Neural progenitor cell (in vitro differentiated cells): ENCODE measurements at regions not wholly inside any gene's neighbourhood (a gene's known extent, or its start where the extent isn't known, plus 50 kb on each side); places are given as distances from the start of the nearest gene placed in this dataset.
"Not testable (repeated sequence)": the region's sequence is repeated elsewhere in the genome, so short reads cannot be mapped to it uniquely, and the experiment has no call there.

ENCODE experiments used
- DNase-seq: peaks from one replicate; pipeline ENCODE4 v3.0.0-alpha.2; 2016; ENCODE audit warnings: low spot score
- H2AFZ ChIP-seq: fragments of 200-600 bp; sonication (generic); replicated peaks from 2 replicates; pipeline ENCODE4 v1.6.1; 2016; ENCODE audit warnings: antibody characterized with exemption
- H3F3A ChIP-seq: fragments of 200-600 bp; sonication (generic); 2 replicates; pipeline ENCODE4 v1.6.1; 2016; ENCODE audit warnings: antibody characterized with exemption, low read depth
- H3K27ac ChIP-seq: fragments of 200-600 bp; sonication (generic); 2 replicates; pipeline ENCODE4 v1.5.1; 2016; ENCODE audit warnings: mild to moderate bottlenecking
- H3K27me3 ChIP-seq: fragments of 200-600 bp; sonication (generic); 2 replicates; pipeline ENCODE4 v1.6.1; 2016; ENCODE audit warnings: mild to moderate bottlenecking, moderate library complexity
- H3K36me3 ChIP-seq: fragments of 200-600 bp; sonication (generic); 2 replicates; pipeline ENCODE4 v1.5.1; 2016
- H3K4me1 ChIP-seq: fragments of 200-600 bp; sonication (generic); 2 replicates; pipeline ENCODE4 v1.6.1; 2016; ENCODE audit warnings: mixed run types
- H3K4me2 ChIP-seq: fragments of 200-600 bp; sonication (generic); 2 replicates; pipeline ENCODE4 v1.6.1; 2016
- H3K4me3 ChIP-seq: fragments of 200-600 bp; sonication (generic); 2 replicates; pipeline ENCODE4 v1.5.1; 2016
- H3K79me2 ChIP-seq: fragments of 200-600 bp; sonication (generic); 2 replicates; pipeline ENCODE4 v1.6.1; 2016; ENCODE audit warnings: low read depth
- H3K9ac ChIP-seq: fragments of 200-600 bp; sonication (generic); 2 replicates; pipeline ENCODE4 v1.6.1; 2016
- H3K9me3 ChIP-seq: fragments of 200-600 bp; sonication (generic); 2 replicates; pipeline ENCODE4 v1.5.1; 2016; ENCODE audit warnings: low read depth
- H4K20me1 ChIP-seq: fragments of 200-600 bp; sonication (generic); 2 replicates; pipeline ENCODE4 v1.6.1; 2016; ENCODE audit warnings: low read depth
- H3K27ac Mint-ChIP-seq: 3 replicates; pipeline ENCODE4 v1.8.0; 2021; ENCODE audit warnings: mixed read lengths
- H3K27me3 Mint-ChIP-seq: 2 replicates; pipeline ENCODE4 v1.8.0; 2022; ENCODE audit warnings: low read depth, mild to moderate bottlenecking, inconsistent platforms, moderate library complexity, mixed read lengths; ENCODE audit not compliant: insufficient read depth
- H3K36me3 Mint-ChIP-seq: 3 replicates; pipeline ENCODE4 v1.8.0; 2021; ENCODE audit warnings: mixed read lengths
- H3K4me1 Mint-ChIP-seq: 3 replicates; pipeline ENCODE4 v1.8.0; 2021; ENCODE audit warnings: mixed read lengths
- H3K4me3 Mint-ChIP-seq: 3 replicates; pipeline ENCODE4 v1.8.0; 2021; ENCODE audit warnings: mild to moderate bottlenecking, moderate library complexity, mixed read lengths
- H3K9me3 Mint-ChIP-seq: 3 replicates; pipeline ENCODE4 v1.8.0; 2020; ENCODE audit warnings: mixed read lengths

- not testable (repeated sequence) for H3K9me3 Mint-ChIP-seq, H3K4me1 ChIP-seq, DNase-seq, H2AFZ ChIP-seq, H3F3A ChIP-seq, H3K4me2 ChIP-seq, H3K4me1 Mint-ChIP-seq, H3K4me3 ChIP-seq, H3K27me3 Mint-ChIP-seq, H3K79me2 ChIP-seq, H3K36me3 Mint-ChIP-seq, H3K27ac Mint-ChIP-seq, H3K36me3 ChIP-seq, H4K20me1 ChIP-seq, H3K27ac ChIP-seq, H3K9ac ChIP-seq, H3K27me3 ChIP-seq, H3K9me3 ChIP-seq, H3K4me3 Mint-ChIP-seq
These were observed 342.7 kb downstream of the KLF13 start for GRCh38 chr15:31669158-31669908.

DNA sequence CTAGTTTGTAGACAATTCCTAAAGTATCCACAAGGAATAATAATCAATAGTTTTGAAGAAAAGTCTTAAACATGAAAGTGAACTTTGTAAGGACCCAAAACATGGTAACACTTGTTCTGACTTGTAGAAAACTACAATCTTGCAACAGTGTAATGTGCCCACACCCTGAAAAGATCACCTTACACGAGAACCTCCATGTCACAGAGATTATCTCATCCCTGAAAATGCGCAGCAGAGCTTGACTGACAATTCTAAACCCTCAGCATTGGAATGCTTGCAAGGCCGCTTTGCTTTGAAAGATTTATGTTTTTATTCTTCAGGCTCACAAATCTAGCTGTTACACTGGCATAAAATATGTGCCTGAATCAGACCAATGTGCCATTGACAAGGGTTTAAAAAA, 346.6 kb downstream of the KLF13 start:
- not testable (repeated sequence) for H3K27ac ChIP-seq, H3K4me1 Mint-ChIP-seq, H3K4me2 ChIP-seq, H4K20me1 ChIP-seq, H3K9me3 Mint-ChIP-seq, DNase-seq, H3K36me3 Mint-ChIP-seq, H3K27me3 Mint-ChIP-seq, H3K9me3 ChIP-seq, H2AFZ ChIP-seq, H3K4me3 Mint-ChIP-seq, H3K4me1 ChIP-seq, H3F3A ChIP-seq, H3K79me2 ChIP-seq, H3K27me3 ChIP-seq, H3K9ac ChIP-seq, H3K36me3 ChIP-seq, H3K27ac Mint-ChIP-seq, H3K4me3 ChIP-seq

- not testable (repeated sequence) for H3K4me3 ChIP-seq, H2AFZ ChIP-seq, H3K9me3 ChIP-seq, H3K36me3 ChIP-seq, H3K4me1 ChIP-seq, H3K4me2 ChIP-seq, H3K4me3 Mint-ChIP-seq, H3F3A ChIP-seq, H3K9ac ChIP-seq, H3K27ac ChIP-seq, H3K9me3 Mint-ChIP-seq, H3K79me2 ChIP-seq, H3K4me1 Mint-ChIP-seq, DNase-seq, H3K27me3 Mint-ChIP-seq, H3K36me3 Mint-ChIP-seq, H4K20me1 ChIP-seq, H3K27me3 ChIP-seq, H3K27ac Mint-ChIP-seq
These were observed 348.6 kb upstream of the CHRNA7 start for GRCh38 chr15:31681529-31682259.

- H3K4me1 Mint-ChIP-seq, H3F3A ChIP-seq, DNase-seq, H3K9ac ChIP-seq, H3K36me3 ChIP-seq, H3K36me3 Mint-ChIP-seq, H3K27ac ChIP-seq, H2AFZ ChIP-seq, H3K27me3 ChIP-seq, H3K4me3 Mint-ChIP-seq, H3K4me2 ChIP-seq, H3K4me3 ChIP-seq, H3K9me3 Mint-ChIP-seq, H3K27ac Mint-ChIP-seq, H3K4me1 ChIP-seq, H3K79me2 ChIP-seq, H3K9me3 ChIP-seq, H4K20me1 ChIP-seq, H3K27me3 Mint-ChIP-seq: not testable (repeated sequence)
These were observed 343.2 kb upstream of the CHRNA7 start for GRCh38 chr15:31687088-31687487.

DNA sequence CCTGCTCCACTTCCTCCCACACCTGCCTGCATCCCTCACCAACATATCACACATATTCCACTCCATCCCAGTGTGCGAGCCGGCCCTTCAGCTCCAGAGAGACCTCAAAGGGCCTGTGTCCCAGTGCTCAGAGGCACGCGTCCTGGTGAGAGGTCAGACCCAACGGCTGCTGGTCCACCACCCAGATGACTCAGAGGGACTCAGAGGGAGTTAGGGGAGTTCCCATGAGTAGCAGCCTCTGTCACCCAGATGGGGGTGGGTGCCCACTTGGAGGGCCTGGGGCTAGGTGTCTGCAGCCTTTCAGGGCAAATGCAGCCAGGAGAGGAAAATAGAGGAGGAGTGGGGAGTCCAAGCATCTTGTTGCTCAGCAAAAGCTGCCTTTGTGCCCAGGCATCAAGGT, 333.8 kb upstream of the CHRNA7 start:
- not testable (repeated sequence) for H3K27me3 ChIP-seq, H3K4me1 Mint-ChIP-seq, H3K9ac ChIP-seq, H4K20me1 ChIP-seq, H3K36me3 ChIP-seq, H3F3A ChIP-seq, H3K36me3 Mint-ChIP-seq, H3K4me3 ChIP-seq, H3K4me1 ChIP-seq, H3K9me3 Mint-ChIP-seq, H3K4me3 Mint-ChIP-seq, DNase-seq, H3K9me3 ChIP-seq, H2AFZ ChIP-seq, H3K27ac Mint-ChIP-seq, H3K79me2 ChIP-seq, H3K4me2 ChIP-seq, H3K27me3 Mint-ChIP-seq, H3K27ac ChIP-seq

DNA sequence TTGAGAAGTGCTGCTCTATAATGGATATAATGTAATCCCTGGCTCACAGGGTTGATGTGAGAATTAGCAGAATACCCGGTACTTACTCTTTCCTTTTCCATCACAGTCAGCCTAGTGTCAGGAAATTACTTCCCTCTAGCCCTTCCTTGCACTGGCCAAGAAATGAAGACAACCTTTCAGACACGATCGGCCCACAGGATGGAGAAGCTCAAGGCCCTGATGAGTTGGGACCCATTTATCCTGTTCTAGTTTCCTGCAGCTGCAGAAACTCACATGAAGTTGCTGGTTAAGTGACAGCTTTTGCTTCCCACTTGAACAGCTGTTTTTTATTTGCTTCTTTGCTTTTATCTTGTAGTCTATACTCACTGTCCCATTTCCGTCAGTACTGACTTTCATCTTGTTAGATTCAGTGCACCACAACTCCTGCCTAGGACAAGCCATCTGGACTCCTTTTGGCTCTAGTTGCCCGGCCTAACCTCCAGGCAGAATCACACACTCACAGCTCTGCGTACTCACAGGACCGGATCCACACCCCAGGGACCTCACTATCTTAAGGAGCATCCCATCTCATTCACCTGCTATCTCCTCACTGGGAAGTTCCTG, 325.1 kb upstream of the CHRNA7 start:
- H3K79me2 ChIP-seq, H3K4me2 ChIP-seq, H3K27ac Mint-ChIP-seq, H4K20me1 ChIP-seq, H3K36me3 Mint-ChIP-seq, H2AFZ ChIP-seq, H3K4me3 Mint-ChIP-seq, H3K27me3 Mint-ChIP-seq, H3K4me1 Mint-ChIP-seq, H3K9me3 ChIP-seq, H3K9me3 Mint-ChIP-seq, H3F3A ChIP-seq, H3K36me3 ChIP-seq, DNase-seq, H3K9ac ChIP-seq, H3K27me3 ChIP-seq, H3K27ac ChIP-seq, H3K4me3 ChIP-seq, H3K4me1 ChIP-seq: not testable (repeated sequence)

GRCh38 chr15:31707944-31708702, 322.2 kb upstream of the CHRNA7 start:
- H3K4me3 Mint-ChIP-seq = not testable (repeated sequence)

More at GRCh38 chr15:31707944-31708702, 322.2 kb upstream of the CHRNA7 start:
- H3K9me3 ChIP-seq, H3K79me2 ChIP-seq, H3K9ac ChIP-seq, H3K27ac Mint-ChIP-seq, H4K20me1 ChIP-seq, DNase-seq, H3K27me3 Mint-ChIP-seq, H3K4me1 ChIP-seq, H3K27me3 ChIP-seq, H3K4me2 ChIP-seq, H3K27ac ChIP-seq, H3F3A ChIP-seq, H3K4me1 Mint-ChIP-seq, H3K4me3 ChIP-seq, H3K36me3 Mint-ChIP-seq, H2AFZ ChIP-seq, H3K9me3 Mint-ChIP-seq, H3K36me3 ChIP-seq: not testable (repeated sequence)
